WTC11 (cell line): ENCODE measurements at regions not wholly inside any gene's neighbourhood (a gene's known extent, or its start where the extent isn't known, plus 50 kb on each side); places are given as distances from the start of the nearest gene placed in this dataset.

Experiments
- ATAC-seq: fragments of 200-7000 bp; cut with Tn5 transposase; 2 replicates; pipeline ENCODE4 v1.10.0; 2021; ENCODE audit warnings: mild to moderate bottlenecking, moderate library complexity
- CTCF ChIA-PET: fragments of 300-600 bp; sonication (Branson Sonifier 250); formaldehyde crosslinking; loops from one replicate; lab custom pipeline; 2021; ENCODE audit warnings: antibody characterized with exemption; lab: Charles Lee
- POLR2A ChIA-PET: fragments of 350-600 bp; sonication (Branson Sonifier 250); formaldehyde crosslinking; loops from one replicate; lab custom pipeline; 2021; ENCODE audit warnings: antibody characterized with exemption; lab: Charles Lee
- DNase-seq: peaks from one replicate; pipeline ENCODE4 v3.0.0; 2021; ENCODE audit warnings: low spot score
- H3K27ac Mint-ChIP-seq: 2 replicates; pipeline ENCODE4 v1.8.0; 2021; ENCODE audit warnings: mixed read lengths
- H3K27me3 Mint-ChIP-seq: 2 replicates; pipeline ENCODE4 v1.8.0; 2021; ENCODE audit warnings: low read depth, mild to moderate bottlenecking, moderate library complexity, mixed read lengths
- H3K36me3 Mint-ChIP-seq: 2 replicates; pipeline ENCODE4 v1.8.0; 2021; ENCODE audit warnings: mixed read lengths
- H3K4me1 Mint-ChIP-seq: 2 replicates; pipeline ENCODE4 v1.8.0; 2022; ENCODE audit warnings: mixed read lengths
- H3K4me3 Mint-ChIP-seq: 2 replicates; pipeline ENCODE4 v1.8.0; 2021; ENCODE audit warnings: mild to moderate bottlenecking, moderate library complexity, mixed read lengths
- H3K9me3 Mint-ChIP-seq: 2 replicates; pipeline ENCODE4 v1.8.0; 2021; ENCODE audit warnings: mixed read lengths
- ATF1 ChIP-seq: sonication (generic); formaldehyde crosslinking; IDR thresholded peaks from 2 replicates; pipeline ENCODE4 v1.8.1; 2023; ENCODE audit warnings: mild to moderate bottlenecking, moderate library complexity, missing genetic modification reagents
- ATF6 ChIP-seq: sonication (generic); formaldehyde crosslinking; IDR thresholded peaks from 2 replicates; pipeline ENCODE4 v1.8.1; 2023; ENCODE audit warnings: mild to moderate bottlenecking, missing genetic modification reagents
- EMX1 ChIP-seq: fragments of 250-450 bp; sonication (Bioruptor Pico); IDR thresholded peaks from 2 replicates; pipeline ENCODE4 v1.8.0; 2021; ENCODE audit warnings: mild to moderate bottlenecking
- FOXP4 ChIP-seq: sonication (generic); formaldehyde crosslinking; IDR thresholded peaks from 2 replicates; pipeline ENCODE4 v1.8.0; 2022; ENCODE audit warnings: mild to moderate bottlenecking, missing genetic modification reagents
- GABPB1 ChIP-seq: sonication (generic); formaldehyde crosslinking; IDR thresholded peaks from 2 replicates; pipeline ENCODE4 v1.8.1; 2023; ENCODE audit warnings: mild to moderate bottlenecking, missing genetic modification reagents
- HMGA2 ChIP-seq: fragments of 250-450 bp; sonication (Bioruptor Pico); IDR thresholded peaks from 2 replicates; pipeline ENCODE4 v1.4.0; 2021; ENCODE audit warnings: mild to moderate bottlenecking, moderate library complexity
- MXD4 ChIP-seq: fragments of 250-450 bp; sonication (Bioruptor Pico); IDR thresholded peaks from 2 replicates; pipeline ENCODE4 v1.8.0; 2021; ENCODE audit warnings: mild to moderate bottlenecking, moderate library complexity, borderline replicate concordance
- NFE2L1 ChIP-seq: sonication (generic); formaldehyde crosslinking; IDR thresholded peaks from 2 replicates; pipeline ENCODE4 v1.8.1; 2023; ENCODE audit warnings: missing genetic modification reagents
- PRDM15 ChIP-seq: sonication (generic); formaldehyde crosslinking; IDR thresholded peaks from 2 replicates; pipeline ENCODE4 v1.8.0; 2022; ENCODE audit warnings: missing genetic modification reagents
- SMAD3 ChIP-seq: sonication (generic); formaldehyde crosslinking; IDR thresholded peaks from 2 replicates; pipeline ENCODE4 v1.8.0; 2022; ENCODE audit warnings: missing genetic modification reagents, mild to moderate bottlenecking, borderline replicate concordance
- SMAD4 ChIP-seq: sonication (generic); formaldehyde crosslinking; IDR thresholded peaks from 2 replicates; pipeline ENCODE4 v1.8.0; 2022; ENCODE audit warnings: mild to moderate bottlenecking, missing genetic modification reagents
- SP1 ChIP-seq: sonication (generic); formaldehyde crosslinking; conservative IDR thresholded peaks from 2 replicates; pipeline ENCODE4 v1.8.1; 2022; ENCODE audit warnings: missing genetic modification reagents
- TCF7 ChIP-seq: sonication (generic); formaldehyde crosslinking; IDR thresholded peaks from 2 replicates; pipeline ENCODE4 v1.8.0; 2022; ENCODE audit warnings: mild to moderate bottlenecking, low read depth, missing genetic modification reagents, moderate library complexity
- ZNF232 ChIP-seq: sonication (generic); formaldehyde crosslinking; IDR thresholded peaks from 2 replicates; pipeline ENCODE4 v1.8.0; 2022; ENCODE audit warnings: mild to moderate bottlenecking, missing genetic modification reagents
- ZNF317 ChIP-seq: sonication (generic); formaldehyde crosslinking; IDR thresholded peaks from 2 replicates; pipeline ENCODE4 v1.8.1; 2023; ENCODE audit warnings: low read depth, mild to moderate bottlenecking, moderate library complexity, missing genetic modification reagents, borderline replicate concordance
- TF ChIP-seq, protein P1 (sequence below): sonication (generic); formaldehyde crosslinking; IDR thresholded peaks from 2 replicates; pipeline ENCODE4 v1.8.0; 2022; ENCODE audit warnings: mild to moderate bottlenecking, missing genetic modification reagents
- TF ChIP-seq, protein P2 (sequence below): sonication (generic); formaldehyde crosslinking; IDR thresholded peaks from 2 replicates; pipeline ENCODE4 v1.8.0; 2022; ENCODE audit warnings: mild to moderate bottlenecking, missing genetic modification reagents
- TF ChIP-seq, protein P3 (sequence below): fragments of 250-450 bp; sonication (Bioruptor Pico); conservative IDR thresholded peaks from 2 replicates; pipeline ENCODE4 v1.9.0; 2021; ENCODE audit warnings: mild to moderate bottlenecking
- TF ChIP-seq, protein P4 (sequence below): sonication (generic); formaldehyde crosslinking; IDR thresholded peaks from 2 replicates; pipeline ENCODE4 v1.8.0; 2023; ENCODE audit warnings: mild to moderate bottlenecking, missing genetic modification reagents
- TF ChIP-seq, protein P5 (sequence below): sonication (generic); formaldehyde crosslinking; IDR thresholded peaks from 2 replicates; pipeline ENCODE4 v1.8.1; 2023; ENCODE audit warnings: mild to moderate bottlenecking, missing genetic modification reagents

- TF ChIP-seq HMGA2 (CRISPR knock-in tag) (peak; percentile 94), SMAD3 (CRISPR knock-in tag) (no peak)
- Mint-ChIP-seq H3K4me1 (0 out of 2 replicates have a peak, but pooled peaks cover 2% of the 10 kb centered on the region), H3K36me3 (no peaks in the 10 kb centered on the region; the same call in 1 of the 2 replicates), H3K27ac (no peak overlapping the region), H3K27me3 (no peaks in the 10 kb centered on the region), H3K9me3 (peaks cover 14% of the 10 kb centered on the region), H3K4me3 (no peak overlapping the region)
- ATAC-seq (no peak), DNase-seq (no peak)
- POLR2A ChIA-PET: no interaction called here
- CTCF ChIA-PET: no interaction called here
These were observed 259.2 kb upstream of the TMTC4 start for GRCh38 chr13:100933841-100934240.

GRCh38 chr13:100922599-100922998 lies 248.0 kb upstream of the TMTC4 start:
- ChIA-PET CTCF (no interaction called here), POLR2A (no interaction called here)
- H3K36me3 Mint-ChIP-seq: no peaks in the 10 kb centered on the region
- no peak overlapping the region for H3K27ac Mint-ChIP-seq
- DNase-seq (no peak), ATAC-seq (no peak)
- no peaks in the 10 kb centered on the region for H3K27me3 Mint-ChIP-seq
- no peak overlapping the region for H3K4me3 Mint-ChIP-seq
- H3K4me1 Mint-ChIP-seq: no peaks in the 10 kb centered on the region
- TF ChIP-seq ZNF317 (CRISPR knock-in tag): no peak
- TF ChIP-seq, protein P1, sequence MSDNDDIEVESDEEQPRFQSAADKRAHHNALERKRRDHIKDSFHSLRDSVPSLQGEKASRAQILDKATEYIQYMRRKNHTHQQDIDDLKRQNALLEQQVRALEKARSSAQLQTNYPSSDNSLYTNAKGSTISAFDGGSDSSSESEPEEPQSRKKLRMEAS (CRISPR knock-in tag): no peak
- no peak for TF ChIP-seq SMAD4 (CRISPR knock-in tag)
- no peak for TF ChIP-seq TCF7 (CRISPR knock-in tag)
- TF ChIP-seq, protein P2, sequence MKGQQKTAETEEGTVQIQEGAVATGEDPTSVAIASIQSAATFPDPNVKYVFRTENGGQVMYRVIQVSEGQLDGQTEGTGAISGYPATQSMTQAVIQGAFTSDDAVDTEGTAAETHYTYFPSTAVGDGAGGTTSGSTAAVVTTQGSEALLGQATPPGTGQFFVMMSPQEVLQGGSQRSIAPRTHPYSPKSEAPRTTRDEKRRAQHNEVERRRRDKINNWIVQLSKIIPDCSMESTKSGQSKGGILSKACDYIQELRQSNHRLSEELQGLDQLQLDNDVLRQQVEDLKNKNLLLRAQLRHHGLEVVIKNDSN: no peak
- no peak for TF ChIP-seq SP1 (CRISPR knock-in tag)
- TF ChIP-seq ATF6 (CRISPR knock-in tag): no peak
- no peak for TF ChIP-seq ZNF232 (CRISPR knock-in tag)
- no peak for TF ChIP-seq EMX1 (CRISPR knock-in tag)
- TF ChIP-seq, protein P3, sequence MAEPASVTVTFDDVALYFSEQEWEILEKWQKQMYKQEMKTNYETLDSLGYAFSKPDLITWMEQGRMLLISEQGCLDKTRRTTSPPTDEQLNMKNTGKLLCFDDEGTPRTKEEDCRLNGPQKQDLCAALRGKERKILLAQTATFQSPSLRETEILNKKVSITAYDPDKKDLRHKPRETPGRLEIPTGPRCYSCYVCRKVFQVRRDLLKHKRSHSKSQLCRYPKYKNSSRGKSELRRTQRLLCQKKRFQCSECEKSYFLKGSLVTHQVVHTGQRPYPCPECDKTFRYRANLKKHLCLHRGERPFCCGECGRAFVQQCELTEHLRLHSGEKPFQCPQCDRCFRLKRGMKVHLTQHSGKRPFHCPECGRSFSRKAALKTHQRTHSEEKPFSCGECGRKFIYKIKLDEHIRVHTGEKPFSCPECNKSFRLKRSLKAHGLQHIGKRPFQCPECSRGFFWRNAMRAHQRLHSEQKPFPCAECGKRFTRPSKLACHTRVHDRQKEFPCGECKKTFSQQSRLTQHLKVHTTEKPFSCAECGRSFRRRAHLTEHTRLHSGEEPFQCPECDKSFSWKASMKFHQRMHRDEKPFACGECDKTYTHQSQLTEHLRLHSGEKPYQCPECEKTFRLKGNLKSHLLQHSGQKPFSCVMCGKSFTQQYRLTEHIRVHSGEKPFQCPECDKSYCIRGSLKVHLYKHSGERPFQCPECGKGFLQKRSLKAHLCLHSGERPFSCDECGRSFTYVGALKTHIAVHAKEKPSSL (CRISPR knock-in tag): no peak
- no peak for TF ChIP-seq GABPB1 (CRISPR knock-in tag)
- TF ChIP-seq, protein P4, sequence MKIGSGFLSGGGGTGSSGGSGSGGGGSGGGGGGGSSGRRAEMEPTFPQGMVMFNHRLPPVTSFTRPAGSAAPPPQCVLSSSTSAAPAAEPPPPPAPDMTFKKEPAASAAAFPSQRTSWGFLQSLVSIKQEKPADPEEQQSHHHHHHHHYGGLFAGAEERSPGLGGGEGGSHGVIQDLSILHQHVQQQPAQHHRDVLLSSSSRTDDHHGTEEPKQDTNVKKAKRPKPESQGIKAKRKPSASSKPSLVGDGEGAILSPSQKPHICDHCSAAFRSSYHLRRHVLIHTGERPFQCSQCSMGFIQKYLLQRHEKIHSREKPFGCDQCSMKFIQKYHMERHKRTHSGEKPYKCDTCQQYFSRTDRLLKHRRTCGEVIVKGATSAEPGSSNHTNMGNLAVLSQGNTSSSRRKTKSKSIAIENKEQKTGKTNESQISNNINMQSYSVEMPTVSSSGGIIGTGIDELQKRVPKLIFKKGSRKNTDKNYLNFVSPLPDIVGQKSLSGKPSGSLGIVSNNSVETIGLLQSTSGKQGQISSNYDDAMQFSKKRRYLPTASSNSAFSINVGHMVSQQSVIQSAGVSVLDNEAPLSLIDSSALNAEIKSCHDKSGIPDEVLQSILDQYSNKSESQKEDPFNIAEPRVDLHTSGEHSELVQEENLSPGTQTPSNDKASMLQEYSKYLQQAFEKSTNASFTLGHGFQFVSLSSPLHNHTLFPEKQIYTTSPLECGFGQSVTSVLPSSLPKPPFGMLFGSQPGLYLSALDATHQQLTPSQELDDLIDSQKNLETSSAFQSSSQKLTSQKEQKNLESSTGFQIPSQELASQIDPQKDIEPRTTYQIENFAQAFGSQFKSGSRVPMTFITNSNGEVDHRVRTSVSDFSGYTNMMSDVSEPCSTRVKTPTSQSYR (CRISPR knock-in tag): no peak
- TF ChIP-seq FOXP4: no peak
- TF ChIP-seq, protein P5, sequence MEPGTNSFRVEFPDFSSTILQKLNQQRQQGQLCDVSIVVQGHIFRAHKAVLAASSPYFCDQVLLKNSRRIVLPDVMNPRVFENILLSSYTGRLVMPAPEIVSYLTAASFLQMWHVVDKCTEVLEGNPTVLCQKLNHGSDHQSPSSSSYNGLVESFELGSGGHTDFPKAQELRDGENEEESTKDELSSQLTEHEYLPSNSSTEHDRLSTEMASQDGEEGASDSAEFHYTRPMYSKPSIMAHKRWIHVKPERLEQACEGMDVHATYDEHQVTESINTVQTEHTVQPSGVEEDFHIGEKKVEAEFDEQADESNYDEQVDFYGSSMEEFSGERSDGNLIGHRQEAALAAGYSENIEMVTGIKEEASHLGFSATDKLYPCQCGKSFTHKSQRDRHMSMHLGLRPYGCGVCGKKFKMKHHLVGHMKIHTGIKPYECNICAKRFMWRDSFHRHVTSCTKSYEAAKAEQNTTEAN (CRISPR knock-in tag): no peak
- TF ChIP-seq MXD4 (CRISPR knock-in tag): no peak
- TF ChIP-seq ATF1 (CRISPR knock-in tag): no peak
- no peak for TF ChIP-seq PRDM15 (CRISPR knock-in tag)
- TF ChIP-seq NFE2L1 (CRISPR knock-in tag): no peak
- no peaks in the 10 kb centered on the region for H3K9me3 Mint-ChIP-seq
